Ovary (tissue), 3 donors: ENCODE measurements at regions not wholly inside any gene's neighbourhood (a gene's known extent, or its start where the extent isn't known, plus 50 kb on each side); places are given as distances from the start of the nearest gene placed in this dataset.

Source experiments
- EP300 ChIP-seq: sonication (generic); formaldehyde crosslinking; IDR thresholded peaks from one replicate; pipeline ENCODE4 v1.6.1; 2017; ENCODE audit warnings: antibody characterized with exemption
- POLR2A ChIP-seq: fragments of 450-650 bp; IDR thresholded peaks from one replicate; pipeline ENCODE4 v1.6.1; 2017; ENCODE audit warnings: antibody characterized with exemption, mild to moderate bottlenecking, moderate library complexity
- TF ChIP-seq, protein P1 (sequence below), 3 donors: fragments of 450-650 bp in 2 of 3; fragments of 200-600 bp in 1 of 3; IDR thresholded peaks; one replicate each; pipeline versions ENCODE4 v1.5.1 to v1.8.0; 2016 to 2022; ENCODE audit warnings: antibody characterized with exemption in 3 of 3, mild to moderate bottlenecking in 1 of 3
- donor health status: DM: no; HTN: no; CAD: no.

DNA sequence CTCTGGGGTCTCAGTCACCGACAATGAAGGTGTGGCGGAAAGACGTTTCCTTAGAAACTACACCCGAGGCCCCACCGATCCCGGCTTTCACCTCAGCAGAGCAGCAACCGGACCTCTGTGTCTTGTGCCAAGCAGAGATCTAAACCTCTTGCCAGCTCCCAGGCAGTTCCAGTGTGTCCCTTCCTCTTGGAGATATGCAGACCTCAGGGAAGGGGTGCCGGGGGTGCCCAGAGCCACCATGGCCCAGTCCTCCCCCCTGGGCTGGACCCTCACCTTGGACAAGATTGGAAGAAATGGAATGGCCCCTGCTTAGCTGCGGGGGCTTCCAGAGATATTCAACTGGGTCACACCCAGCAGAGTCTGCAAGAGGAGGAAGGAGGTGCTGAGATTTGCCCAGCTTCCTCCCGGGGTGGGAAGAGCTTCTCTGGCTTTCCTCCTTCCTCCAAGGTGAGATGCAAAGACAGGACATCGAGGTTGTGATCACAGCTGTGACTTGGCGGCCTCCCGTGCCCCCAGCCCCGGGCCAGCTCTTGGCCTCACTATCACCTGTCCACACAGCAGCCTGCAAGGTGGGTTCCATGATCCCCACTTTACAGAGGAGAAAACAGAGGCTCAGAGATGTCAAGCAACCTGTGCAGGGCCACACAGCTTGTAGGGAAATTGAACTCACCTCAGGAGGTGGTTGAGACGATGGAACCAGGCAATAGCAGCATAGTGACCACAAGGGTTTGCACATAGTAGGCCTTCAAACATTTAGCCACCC is 281.7 kb upstream of the RTL1 start:
- TF ChIP-seq, protein P1, sequence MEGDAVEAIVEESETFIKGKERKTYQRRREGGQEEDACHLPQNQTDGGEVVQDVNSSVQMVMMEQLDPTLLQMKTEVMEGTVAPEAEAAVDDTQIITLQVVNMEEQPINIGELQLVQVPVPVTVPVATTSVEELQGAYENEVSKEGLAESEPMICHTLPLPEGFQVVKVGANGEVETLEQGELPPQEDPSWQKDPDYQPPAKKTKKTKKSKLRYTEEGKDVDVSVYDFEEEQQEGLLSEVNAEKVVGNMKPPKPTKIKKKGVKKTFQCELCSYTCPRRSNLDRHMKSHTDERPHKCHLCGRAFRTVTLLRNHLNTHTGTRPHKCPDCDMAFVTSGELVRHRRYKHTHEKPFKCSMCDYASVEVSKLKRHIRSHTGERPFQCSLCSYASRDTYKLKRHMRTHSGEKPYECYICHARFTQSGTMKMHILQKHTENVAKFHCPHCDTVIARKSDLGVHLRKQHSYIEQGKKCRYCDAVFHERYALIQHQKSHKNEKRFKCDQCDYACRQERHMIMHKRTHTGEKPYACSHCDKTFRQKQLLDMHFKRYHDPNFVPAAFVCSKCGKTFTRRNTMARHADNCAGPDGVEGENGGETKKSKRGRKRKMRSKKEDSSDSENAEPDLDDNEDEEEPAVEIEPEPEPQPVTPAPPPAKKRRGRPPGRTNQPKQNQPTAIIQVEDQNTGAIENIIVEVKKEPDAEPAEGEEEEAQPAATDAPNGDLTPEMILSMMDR (IDR thresholded peaks at IDR 0.05), result no peak
- TF ChIP-seq EP300 (no peak), POLR2A (no peak)
